DND-41 (cell line): ENCODE measurements at regions not wholly inside any gene's neighbourhood (a gene's known extent, or its start where the extent isn't known, plus 50 kb on each side); places are given as distances from the start of the nearest gene placed in this dataset.
"Not testable (repeated sequence)": the region's sequence is repeated elsewhere in the genome, so short reads cannot be mapped to it uniquely, and the experiment has no call there.

Experiments used
- EZH2 ChIP-seq: IDR thresholded peaks from 3 replicates; pipeline ENCODE4 v1.6.1; 2012; ENCODE audit warnings: borderline replicate concordance, low read depth, mild to moderate bottlenecking, moderate library complexity, low read length, inconsistent platforms; ENCODE audit not compliant: severe bottlenecking
- TF ChIP-seq, protein P1 (sequence below): IDR thresholded peaks from 2 replicates; pipeline ENCODE4 v1.5.1; 2012; ENCODE audit warnings: borderline replicate concordance, low read length, moderate library complexity, mild to moderate bottlenecking; ENCODE audit not compliant: poor library complexity, severe bottlenecking; ENCODE audit errors: extremely low read depth

DNA sequence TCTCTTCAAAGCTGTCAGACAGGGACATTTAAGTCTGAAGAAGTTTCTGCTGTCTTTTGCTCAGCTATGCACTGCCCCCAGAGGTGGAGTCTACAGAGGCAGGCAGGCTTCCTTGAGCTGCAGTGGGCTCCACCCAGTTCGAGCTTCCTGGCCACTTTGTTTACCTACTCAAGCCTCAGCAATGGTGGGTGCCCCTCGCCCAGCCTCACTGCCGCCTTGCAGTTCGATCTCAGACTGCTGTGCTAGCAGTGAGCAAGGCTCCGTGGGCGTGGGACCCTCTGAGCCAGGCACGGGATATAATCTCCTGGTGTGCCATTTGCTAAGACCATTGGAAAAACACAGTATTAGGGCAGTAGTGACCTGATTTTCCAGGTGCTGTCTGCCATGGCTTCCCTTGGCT lies 1863.1 kb upstream of the PCDH7 start:
- TF ChIP-seq, protein P1, sequence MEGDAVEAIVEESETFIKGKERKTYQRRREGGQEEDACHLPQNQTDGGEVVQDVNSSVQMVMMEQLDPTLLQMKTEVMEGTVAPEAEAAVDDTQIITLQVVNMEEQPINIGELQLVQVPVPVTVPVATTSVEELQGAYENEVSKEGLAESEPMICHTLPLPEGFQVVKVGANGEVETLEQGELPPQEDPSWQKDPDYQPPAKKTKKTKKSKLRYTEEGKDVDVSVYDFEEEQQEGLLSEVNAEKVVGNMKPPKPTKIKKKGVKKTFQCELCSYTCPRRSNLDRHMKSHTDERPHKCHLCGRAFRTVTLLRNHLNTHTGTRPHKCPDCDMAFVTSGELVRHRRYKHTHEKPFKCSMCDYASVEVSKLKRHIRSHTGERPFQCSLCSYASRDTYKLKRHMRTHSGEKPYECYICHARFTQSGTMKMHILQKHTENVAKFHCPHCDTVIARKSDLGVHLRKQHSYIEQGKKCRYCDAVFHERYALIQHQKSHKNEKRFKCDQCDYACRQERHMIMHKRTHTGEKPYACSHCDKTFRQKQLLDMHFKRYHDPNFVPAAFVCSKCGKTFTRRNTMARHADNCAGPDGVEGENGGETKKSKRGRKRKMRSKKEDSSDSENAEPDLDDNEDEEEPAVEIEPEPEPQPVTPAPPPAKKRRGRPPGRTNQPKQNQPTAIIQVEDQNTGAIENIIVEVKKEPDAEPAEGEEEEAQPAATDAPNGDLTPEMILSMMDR = not testable (repeated sequence)
- TF ChIP-seq EZH2 = not testable (repeated sequence)
